ENCODE measurements at regions not wholly inside any gene's neighbourhood (a gene's known extent, or its start where the extent isn't known, plus 50 kb on each side); places are given as distances from the start of the nearest gene placed in this dataset.

DNA sequence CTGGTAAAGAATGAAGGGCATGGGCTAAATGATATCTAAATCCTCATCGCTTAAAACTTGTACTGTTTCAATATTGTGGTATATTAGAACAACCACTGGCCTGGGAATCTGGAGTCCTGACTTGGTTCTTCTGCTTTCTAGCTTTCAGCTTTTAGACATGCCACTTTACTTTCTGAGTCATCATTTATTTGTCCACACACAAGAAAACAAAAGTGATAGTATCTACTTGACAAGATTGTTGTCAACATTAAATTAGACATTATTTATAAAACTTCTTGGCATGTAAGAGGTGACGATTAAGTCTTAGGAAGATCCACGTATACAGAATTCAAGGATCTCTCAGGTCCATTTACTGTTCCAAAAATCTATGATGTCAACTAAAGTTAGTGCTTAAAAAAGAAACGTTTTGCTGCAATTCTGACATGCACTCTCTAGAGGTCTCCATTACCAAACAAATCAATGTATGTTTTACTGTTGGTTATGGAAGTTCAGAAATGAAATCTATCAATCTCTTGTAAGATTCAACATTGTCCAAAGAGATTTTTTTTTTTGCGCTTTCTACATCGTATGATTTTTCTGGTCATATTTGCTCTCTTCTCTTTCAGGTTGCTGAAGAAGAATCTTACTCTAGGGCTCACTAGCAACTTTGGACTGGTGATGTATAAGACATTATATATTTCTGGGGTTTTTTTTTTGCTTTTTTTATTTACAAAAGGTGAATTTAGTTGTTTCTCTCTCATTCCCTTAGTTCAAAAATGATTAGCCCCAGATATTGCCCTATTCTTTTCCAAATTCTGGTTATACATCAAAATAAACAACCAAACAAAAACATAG, 53.6 kb upstream of the DYNC1I1 start:
- no peak for DNase-seq (ENCODE audit: low read depth in 2 of 2)

DNA sequence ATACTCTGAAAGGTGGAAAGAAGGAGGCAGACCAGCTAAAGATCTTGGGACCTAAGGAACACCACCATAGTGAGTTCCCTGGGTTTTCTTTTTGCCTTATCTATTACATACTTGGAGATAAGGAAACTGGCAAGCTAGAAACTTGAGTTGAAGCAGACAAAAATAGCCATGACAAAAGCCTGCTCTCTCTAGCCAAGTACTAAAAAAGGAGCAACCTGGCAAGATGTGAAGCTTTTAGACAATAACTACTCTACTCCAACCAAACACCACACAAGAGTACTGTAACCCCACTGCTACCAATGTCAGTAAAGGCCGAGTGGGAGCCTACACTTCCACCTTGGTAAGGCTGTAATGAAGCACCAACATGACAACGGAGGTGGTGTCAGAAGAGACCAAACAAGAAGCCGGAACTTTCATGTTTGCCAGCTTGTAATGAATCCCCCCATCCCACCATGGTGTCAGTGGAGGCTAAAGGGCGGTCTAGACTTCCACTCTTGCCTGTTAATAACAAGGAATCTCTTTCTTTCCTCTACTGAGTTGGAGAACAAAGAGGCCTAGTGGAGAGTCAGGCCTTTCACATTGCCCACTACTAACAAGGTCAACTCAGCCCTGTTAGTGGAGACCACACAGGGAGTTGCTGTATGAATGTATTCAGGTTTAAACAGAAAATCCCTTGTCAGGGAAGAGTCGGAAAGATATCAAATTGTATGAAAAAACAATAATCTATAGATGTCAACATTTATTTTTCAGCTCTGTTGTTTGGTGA, 55.8 kb upstream of the DYNC1I1 start:
- DNase-seq (ENCODE audit: low read depth in 2 of 2), result no peak

DNA sequence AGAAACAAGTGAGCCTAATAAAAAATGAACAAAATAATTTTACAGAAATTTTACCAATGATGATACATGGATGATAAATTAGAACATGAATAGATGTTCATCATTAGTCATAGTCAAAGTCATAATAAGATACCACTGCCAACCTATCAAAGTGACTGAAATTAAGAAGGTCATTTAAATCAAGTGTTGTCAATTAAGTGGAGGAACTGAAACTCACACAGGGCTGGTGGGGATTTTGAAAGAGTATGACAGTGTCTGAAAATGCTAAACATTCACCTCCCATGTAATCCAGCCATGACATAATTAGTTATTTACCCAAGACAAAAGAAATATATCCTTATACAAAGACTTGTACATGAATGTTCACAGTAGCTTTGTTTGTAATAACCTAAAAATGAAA, 57.1 kb upstream of the DYNC1I1 start:
- no peak for DNase-seq (ENCODE audit: low read depth in 2 of 2)

DNA sequence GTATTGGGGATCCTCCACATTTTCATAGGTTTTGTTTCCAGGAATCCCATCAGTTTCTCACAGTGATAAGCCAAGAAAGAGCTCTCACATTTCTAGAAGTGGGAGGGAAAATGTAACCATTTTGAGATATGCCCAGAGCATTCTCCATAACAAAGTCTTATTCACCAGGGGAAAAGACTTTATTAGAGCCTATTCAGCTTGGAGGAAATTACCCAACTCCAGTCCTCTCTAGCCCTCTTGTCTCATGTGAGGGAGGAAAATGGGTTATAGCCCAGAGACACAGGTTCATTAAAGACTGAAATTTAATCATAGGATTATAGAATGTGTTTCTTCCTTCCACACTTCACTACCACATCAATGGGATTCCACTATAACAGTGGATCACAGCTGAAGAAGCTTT, 61.6 kb upstream of the DYNC1I1 start:
- no peak for DNase-seq (ENCODE audit: low read depth in 2 of 2)

DNA sequence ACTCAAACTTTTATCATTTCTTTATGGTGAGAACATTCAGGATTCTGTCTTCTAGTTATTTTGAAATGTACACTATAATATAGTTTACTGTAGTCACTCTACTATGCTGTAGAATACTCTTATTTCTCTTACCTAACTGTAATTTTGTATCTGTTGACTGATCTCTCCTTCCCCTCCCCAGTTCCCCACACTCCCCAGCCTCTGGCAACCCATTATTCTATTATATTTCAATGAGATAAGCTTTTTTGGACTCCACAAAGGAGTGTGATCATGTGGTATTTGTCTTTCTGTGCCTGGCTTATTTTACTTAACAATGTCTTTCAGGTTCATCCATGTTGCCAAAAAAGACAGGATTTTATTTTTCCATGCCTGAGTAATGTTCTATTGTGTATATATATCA, 71.4 kb upstream of the DYNC1I1 start:
- no peak for DNase-seq (ENCODE audit: low read depth in 2 of 2)

DNA sequence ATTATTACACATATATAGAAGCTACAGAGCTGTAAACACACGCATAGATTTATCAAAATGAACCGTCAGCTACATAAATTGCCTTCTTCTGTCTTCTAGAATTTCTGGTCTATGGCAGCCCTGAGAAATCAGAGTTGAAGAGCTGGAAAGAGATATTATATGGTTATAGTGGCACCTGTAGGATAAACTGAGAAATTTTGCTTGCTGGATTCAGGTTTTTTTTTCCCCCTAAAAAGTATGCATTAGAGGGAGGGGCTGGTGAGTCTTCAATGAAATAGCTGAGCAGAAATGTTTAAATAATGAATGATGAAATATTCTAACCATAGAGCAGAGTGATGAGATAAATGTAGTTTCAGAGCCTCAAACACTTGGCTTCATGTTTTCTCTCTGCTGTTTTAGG, 78.0 kb upstream of the DYNC1I1 start:
- DNase-seq (ENCODE audit: low read depth in 2 of 2), result no peak

DNA sequence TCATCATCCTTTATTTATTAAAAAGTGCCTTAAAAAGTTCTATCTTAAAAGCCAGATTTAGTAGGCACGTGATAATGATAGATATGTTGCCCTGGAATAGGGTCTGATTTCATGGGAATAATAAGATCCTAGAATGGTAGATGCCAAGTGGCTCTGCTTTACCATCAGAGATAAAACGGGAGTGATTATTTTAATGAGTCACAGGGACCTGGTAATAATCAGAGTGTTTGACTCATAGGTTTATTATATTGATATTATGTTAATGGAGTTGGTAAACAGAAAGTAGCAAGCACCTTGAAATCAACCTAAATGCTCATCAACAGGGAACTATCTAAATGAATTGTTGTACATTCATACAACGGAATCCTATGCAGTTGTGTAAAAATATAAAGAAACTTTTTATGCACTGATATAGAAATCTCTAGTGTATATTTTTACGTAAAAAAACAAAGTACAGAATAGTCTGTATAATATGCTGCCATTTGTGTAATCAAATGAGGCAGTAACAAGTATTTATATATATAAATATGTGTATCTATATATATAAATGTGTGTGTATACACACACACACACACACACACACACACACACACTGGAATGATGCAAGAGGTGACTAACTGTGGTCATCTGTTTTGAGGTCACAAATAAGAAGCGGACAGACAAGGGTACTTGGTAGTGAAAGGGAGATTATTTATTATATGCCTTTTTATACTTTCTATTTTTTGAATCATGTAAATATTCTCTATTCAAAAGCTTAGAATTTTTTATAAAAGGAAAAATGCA, 78.6 kb upstream of the DYNC1I1 start:
- no peak for DNase-seq (ENCODE audit: low read depth in 2 of 2)

DNA sequence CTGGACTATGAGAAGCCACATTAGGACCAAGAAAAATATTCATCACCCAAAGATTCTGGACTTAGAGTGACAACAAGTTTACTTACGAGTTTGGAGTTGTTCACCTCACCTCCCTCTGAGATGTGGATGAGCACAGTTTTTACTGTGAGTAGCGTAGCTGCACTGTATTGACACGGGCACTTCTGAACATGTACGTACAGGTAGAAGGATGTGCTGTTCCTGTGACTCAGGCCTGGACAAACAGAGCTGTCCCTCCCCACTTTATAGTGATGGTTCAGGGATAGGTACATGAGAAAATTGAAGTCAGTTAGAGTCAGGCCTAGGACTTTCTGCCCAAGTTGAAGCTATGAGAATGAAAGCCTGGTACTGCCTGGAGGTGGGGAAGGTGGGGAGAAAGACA, 80.9 kb upstream of the DYNC1I1 start:
- DNase-seq (ENCODE audit: low read depth in 2 of 2), result no peak

DNA sequence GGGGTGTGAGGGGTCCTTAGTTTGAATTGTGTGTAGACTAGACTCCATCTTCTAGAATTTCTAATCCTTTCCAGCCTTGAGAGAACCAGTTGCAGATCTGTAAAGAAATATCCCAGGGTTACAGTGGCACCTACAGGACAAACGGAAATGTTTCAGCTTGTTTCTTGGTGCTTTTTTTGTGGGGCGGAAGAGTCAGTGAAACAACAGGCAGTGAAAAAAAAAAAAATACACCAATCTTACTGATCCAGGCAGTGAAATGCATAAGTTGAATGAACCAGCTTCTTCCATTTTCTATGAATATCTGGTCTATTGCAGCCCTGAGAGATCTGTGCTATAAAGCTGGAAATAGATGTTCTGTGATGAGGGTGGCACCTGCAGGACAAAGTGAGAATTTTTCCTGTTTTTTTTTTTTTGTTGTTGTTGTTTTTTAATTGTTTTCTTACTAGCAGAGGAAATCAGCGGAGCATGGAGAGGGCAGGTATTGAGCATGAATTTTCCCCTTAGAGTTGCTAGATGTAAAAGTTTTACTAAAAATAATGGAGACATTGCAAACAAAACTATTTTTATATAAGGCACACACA, 81.9 kb upstream of the DYNC1I1 start:
- peak in 1 of 2 experiments; percentile 3 for DNase-seq (ENCODE audit: low read depth in 2 of 2)

DNA sequence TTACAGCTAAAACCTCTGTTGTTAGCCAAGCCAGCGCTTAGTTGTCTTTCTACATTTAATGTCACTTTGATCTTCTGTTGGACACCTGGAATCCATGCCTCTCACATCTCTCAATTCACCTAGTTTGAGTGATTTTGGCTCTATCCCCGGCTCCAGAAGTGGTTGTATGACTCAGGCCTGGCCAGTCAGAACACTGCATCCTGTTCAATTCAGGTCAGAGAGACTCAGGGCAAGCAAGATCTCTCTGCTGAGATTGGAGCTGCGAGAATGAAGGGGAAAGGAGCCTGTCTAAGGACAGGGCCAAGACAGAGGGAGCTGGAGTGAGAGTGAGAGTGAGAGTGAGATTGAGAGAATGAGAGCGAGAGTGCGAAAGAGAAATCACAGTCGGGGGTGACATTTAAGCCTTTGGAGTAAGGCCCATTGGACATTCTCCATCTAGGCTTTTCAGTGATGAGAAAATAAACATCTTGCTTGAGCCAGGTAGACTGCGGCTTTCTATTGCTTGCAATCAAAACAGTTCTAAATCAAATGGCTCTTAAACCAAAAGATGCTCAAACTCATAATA, 83.3 kb upstream of the DYNC1I1 start:
- no peak for DNase-seq (ENCODE audit: low read depth in 2 of 2)

DNA sequence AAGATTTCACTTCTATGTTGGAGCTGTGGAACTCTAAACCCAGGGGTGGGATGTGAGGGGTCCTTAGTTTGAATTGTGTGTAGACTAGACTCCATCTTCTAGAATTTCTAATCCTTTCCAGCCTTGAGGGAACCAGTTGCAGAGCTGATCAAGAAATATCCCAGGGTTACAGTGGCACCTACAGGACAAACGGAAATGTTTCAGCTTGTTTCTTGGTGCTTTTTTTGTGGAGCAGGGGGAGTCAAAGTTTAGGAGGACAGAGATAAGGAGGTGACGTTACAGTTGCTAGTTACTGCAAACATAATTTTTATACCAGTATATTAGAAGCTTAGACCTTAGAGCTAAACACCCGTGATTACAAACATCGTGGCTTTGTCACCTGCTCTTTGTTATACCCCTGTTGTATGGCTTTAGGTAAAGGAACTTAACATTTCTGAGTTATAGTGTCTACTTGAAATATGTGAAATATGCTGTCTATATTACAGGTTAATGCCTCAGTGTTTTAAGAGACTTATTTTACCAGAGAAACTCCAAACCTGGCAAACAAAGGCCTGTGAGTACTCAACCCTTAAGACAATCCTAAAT, 84.5 kb upstream of the DYNC1I1 start:
- DNase-seq (ENCODE audit: low read depth in 2 of 2), result no peak

DNA sequence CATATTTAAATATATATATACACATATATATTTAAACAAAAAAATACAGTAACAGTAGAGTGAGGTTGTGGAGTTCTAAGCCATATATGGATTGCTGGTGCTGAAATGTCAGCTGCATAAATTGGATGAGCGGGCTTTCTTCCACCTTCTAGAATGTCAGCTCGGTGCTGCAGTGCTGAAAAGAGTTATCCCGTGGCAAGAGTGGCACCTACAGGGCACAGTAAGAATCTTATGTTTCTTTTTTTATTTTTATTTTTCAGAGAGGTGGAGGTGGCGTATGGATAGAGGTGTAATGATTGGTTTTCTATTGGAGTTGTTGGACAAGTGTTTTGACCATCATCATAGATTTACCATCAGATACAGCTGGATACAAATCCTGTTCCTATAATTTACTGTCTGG, 86.2 kb upstream of the DYNC1I1 start:
- DNase-seq (ENCODE audit: low read depth in 2 of 2), result peak in 1 of 2 experiments; percentile 5

DNA sequence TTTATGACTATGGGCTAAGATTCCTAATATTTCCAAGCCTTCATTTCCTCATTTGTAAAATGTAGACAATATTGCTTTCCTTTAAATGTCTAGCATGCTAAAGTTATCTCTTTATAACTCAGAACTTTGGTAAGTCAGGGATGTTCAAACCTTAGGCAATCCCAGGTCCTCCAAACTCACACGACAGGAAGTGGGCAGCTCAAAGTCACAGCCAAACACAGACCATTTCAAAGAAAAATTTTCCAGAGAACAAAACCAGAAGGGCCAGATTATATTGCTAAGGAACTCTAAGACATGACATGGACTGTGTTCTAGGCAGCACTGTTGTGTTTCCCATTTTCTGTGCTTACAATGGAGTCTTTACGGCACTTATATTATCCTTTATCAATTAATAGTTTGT, 87.8 kb upstream of the DYNC1I1 start:
- no peak for DNase-seq (ENCODE audit: low read depth in 2 of 2)

DNA sequence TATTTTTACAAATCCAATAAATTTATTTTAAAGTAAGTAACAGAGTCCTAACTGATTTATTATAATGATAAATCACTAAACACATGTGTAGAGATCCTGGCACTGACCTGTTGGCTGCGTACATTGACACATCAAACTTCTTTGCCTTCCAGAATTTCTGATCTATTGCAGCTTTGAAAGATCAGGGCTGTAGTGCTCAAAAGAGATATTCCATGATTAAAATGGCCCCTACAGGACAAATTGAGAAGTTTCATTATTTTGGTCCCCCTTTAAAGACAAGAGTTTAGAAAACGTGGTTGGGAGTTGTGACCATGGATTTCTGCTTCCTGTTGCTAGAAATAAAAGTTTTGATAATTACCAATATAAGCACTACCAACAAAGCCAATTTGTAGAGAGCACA, 87.7 kb upstream of the PDK4 start:
- peak in 1 of 2 experiments; percentile 1 for DNase-seq (ENCODE audit: low read depth in 2 of 2)

DNA sequence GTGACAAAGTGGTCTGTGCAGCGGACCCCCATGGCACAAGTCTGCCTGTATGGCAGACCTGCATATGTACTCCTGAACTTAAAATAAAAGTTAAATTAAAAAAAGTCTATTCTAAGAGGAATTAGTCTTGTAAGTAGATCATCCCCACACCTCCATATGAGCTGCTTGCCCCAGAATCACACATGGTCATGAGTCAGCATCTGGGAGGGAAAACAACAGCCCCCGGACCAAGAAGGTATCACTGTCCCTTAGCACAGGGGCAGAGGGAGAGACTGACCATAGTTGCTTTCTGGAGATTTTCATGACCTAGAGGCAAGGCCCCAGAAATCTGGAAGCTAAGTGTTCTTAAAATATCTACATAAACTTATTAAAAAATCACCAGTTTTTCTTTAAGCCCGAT, 86.6 kb upstream of the PDK4 start:
- DNase-seq (ENCODE audit: low read depth in 2 of 2), result no peak

DNA sequence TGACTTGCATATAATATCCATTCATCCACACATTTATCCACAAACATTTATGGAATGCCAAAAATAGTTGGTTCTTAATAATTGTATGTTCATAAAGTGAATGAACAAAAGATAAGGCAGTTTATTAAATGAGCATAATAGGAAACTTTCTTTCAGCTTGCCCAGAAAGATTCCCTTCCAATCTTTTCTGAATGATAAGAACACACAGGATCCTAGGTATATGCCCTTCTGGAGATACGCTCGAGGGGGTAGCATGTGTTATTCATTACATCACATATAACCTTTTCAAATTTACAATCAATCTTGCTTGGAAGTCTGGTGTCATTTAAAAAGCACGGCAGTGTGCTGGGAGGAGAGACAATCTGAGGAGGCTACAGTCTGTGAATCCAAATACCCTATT, 80.4 kb upstream of the PDK4 start:
- DNase-seq (ENCODE audit: low read depth in 2 of 2), result no peak

DNA sequence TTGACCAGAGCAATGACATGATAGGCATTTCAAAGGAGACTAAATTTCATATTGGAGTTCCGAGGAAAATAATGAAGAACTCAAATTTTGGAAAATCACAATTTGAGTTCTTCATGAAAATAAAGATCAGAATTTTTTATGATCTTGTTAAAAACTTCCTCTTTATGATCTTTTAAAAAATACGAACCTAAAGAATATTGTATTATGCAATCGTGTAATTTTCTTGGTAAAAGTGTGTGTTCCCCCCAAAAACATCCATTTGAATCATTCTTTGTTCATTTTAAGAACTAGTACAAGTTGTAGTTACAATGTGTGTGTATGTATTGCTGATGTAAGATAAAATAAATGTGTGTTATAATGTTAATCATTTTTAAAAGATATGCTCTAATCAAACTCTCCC, 79.3 kb upstream of the PDK4 start:
- DNase-seq (ENCODE audit: low read depth in 2 of 2), result no peak

DNA sequence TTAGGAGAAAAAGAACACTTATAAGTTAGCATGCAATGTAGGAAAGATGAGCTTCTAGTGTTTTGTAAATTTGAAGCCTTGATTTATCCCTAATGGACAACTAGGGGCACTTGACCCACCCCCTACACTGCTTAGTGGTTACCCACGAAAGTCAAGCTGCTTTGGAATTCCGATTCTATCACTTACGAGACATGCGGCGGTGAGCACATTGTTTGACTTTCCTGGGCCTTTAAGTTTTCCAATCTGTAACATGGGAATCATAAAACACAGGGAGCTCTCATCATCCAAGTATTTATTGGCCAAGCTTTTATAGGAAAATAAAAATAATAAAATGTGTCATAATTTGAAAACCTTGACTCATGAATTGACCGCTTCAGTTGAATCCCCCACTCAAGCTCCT, 78.7 kb upstream of the PDK4 start:
- DNase-seq (ENCODE audit: low read depth in 2 of 2), result no peak

DNA sequence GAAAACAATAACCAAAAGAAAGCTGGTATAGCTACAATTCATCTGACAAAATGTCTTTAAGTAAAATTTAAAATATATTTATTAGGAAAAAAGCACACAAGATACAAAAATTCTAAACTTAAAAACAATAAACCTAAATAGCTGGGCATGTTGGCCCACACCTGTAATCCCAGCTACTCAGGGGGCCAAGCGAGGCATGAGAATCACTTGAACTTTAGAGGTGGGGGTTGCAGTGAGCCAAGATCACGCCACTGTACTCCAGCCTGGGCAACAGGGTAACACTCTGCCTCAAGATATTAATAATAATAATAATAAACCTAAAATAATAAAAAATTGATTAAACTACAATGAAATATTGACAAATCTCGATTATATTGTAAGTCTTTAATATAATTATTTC, 77.8 kb upstream of the PDK4 start:
- no peak for DNase-seq (ENCODE audit: low read depth in 2 of 2)

DNA sequence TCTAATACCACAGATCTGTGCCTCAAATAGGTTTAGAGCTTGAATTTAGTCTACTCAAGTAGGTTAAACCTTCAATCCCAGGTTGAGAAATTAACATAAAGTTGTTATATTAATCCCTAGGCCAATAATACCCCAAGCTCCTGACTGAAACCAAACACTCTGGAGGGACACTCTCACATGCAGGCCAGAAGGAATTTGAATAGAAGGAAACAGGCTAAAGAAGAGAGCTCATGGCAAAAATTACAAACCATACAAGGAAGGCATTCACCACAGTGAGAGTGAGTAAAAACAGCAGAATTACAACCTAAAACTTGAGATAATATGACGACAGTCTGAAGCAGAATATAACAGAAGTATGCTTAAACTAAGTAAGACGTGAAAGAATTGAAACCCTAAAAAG, 76.1 kb upstream of the PDK4 start:
- no peak for DNase-seq (ENCODE audit: low read depth in 2 of 2)

DNA sequence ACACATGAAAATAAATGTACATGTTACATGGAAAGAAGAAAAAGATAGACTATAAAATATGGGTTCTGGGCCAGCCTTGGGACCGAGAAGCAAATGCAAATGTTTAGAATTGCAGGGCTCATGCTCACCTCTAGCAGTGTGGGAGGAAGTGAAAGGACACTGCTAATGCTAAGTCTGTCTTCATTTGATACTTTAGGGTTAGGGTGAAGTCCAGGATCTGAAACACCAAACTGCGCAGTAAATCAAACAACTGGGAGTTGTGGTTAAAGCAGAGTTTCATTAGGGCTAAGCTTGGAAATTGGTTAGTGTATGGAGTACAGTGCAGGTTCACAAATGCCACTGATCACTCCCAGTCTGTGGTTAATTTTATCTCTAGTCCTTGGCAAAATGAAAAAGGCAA, 73.2 kb upstream of the PDK4 start:
- no peak for DNase-seq (ENCODE audit: low read depth in 2 of 2)

Data from fibroblast of skin of left biceps (primary cell).